Testis (tissue), 2 donors: ENCODE measurements at regions not wholly inside any gene's neighbourhood (a gene's known extent, or its start where the extent isn't known, plus 50 kb on each side); places are given as distances from the start of the nearest gene placed in this dataset.

Source experiments
- CTCF ChIP-seq, 3 experiments: fragments of 450-650 bp in 2 of 3; fragments of 200-600 bp in 1 of 3; sonication (generic) in 1 of 3; IDR thresholded peaks; one replicate each; pipeline ENCODE4 v1.5.1; 2016 to 2019; ENCODE audit warnings: antibody characterized with exemption in 3 of 3, mild to moderate bottlenecking in 2 of 3, moderate library complexity in 1 of 3
- POLR2A ChIP-seq: fragments of 450-650 bp; IDR thresholded peaks from one replicate; pipeline ENCODE4 v1.6.1; 2017; ENCODE audit warnings: antibody characterized with exemption, mild to moderate bottlenecking, moderate library complexity

GRCh38 chr7:140239653-140239935, 62.8 kb upstream of the KDM7A start:
- TF ChIP-seq CTCF (IDR thresholded peaks at IDR 0.05) (no peak), POLR2A (no peak)
